NCI-H1092 (cell line): ENCODE measurements at regions not wholly inside any gene's neighbourhood (a gene's known extent, or its start where the extent isn't known, plus 50 kb on each side); places are given as distances from the start of the nearest gene placed in this dataset.

Experiments
- DNase-seq: peaks from one replicate; lab custom pipeline; 2025; lab: John Stamatoyannopoulos, UW

- DNase-seq = no peak
These were observed 933.7 kb upstream of the SLITRK5 start for GRCh38 chr13:86737334-86737932.

- no peak for DNase-seq
These were observed 929.3 kb upstream of the SLITRK5 start for GRCh38 chr13:86741762-86742285.

- no peak for DNase-seq
These were observed 913.8 kb upstream of the SLITRK5 start for GRCh38 chr13:86757236-86757978.

- DNase-seq = no peak
These were observed 913.1 kb upstream of the SLITRK5 start for GRCh38 chr13:86758116-86758515.

DNA sequence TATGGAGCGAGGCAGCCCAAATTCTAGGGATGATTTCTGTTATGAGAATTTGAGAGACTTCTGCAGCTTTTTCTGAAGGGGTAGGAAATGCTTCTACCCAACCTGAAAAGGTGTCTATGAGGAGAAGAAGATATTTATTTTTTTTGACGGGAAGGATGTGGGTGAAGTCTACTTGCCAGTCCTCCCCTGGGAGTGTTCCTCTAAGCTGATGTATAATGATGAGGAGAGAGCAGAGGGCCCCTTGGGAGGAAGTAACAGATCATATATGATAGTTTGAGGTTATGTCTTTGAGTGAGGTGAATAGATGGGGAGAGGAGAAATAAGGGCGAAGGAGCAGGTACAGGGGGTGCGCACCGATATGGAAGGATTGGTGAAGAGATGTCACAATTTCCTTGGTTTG, 910.6 kb upstream of the SLITRK5 start:
- no peak for DNase-seq

DNA sequence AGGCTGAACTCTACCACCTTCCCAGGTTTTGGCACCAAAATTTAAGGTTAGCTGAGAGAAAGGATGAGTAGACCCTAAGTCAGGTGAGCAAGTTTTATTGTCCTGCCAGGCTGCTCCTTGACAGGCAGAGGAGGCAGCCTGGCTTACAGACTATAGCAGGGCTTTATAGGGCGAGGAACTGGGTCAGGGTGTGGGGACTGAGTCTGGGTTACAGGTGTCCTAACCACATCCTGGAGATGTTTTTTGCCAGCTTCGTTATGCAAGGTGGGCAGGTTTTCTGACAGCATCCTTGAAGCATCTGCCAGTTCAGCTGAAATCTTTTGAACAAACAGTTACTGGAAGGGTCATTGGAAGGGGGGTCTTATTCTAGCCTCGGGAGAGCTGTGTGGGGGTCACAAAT, 905.7 kb upstream of the SLITRK5 start:
- DNase-seq = no peak

- no peak for DNase-seq
These were observed 882.6 kb upstream of the SLITRK5 start for GRCh38 chr13:86788616-86789015.

- DNase-seq = no peak
These were observed 879.0 kb upstream of the SLITRK5 start for GRCh38 chr13:86792153-86792651.

DNA sequence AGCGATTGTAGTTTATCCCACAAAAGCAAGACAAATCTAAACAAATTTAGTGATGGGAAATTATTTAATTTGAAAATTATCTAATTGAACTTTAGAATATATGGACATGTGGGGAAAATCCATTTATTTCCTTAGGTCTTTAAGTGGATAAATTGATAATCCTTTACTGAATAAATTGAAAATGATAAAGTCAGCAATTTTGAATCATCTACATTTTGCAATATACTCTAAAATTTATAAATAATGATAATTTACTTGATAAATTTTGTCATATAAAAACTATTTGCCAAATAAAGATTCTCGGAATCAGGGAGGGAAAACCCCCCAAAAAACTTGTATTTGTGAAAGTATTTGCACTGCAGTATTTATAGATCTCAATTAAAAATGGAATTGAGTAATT, 875.3 kb upstream of the SLITRK5 start:
- no peak for DNase-seq

- no peak for DNase-seq
These were observed 860.8 kb upstream of the SLITRK5 start for GRCh38 chr13:86810361-86810760.

DNA sequence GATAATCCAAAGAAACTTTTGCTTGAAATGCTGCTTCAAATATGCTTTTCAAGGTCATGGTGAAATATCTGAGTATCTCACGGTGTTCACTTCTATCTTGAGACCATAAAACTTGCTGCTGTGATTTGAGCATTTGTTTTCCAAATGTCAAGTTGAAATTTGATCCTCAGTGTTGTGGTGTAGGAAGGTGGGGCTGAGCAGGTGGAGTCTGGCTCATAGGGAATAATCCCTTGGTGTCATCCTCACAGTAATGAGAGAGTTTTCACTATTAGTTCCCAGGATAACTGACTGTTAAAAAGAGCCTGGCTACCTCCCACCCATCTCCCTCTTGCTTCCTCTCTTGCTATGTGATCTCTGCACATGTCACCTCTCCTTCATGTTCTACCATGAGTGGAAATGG, 858.0 kb upstream of the SLITRK5 start:
- no peak for DNase-seq

DNA sequence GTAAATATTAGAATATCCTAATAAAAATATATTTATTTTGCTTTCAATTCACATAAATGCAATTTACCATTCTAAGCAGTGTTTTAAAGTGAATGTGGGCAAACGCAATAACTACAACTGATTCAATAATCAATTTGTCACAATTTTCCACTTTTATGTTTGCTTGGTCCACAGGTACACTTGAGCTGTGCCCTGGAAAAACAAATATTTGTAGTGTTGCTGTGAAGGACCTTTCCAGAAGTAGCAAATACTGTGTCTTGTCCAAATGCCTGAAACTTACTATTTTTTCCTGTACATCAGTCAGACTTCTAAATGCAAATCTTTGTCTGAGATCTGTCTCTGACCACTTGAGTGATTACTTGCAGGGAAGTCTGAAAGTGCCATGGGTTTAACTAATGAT, 845.8 kb upstream of the SLITRK5 start:
- DNase-seq = no peak

GRCh38 chr13:86826232-86826631, 844.9 kb upstream of the SLITRK5 start:
- DNase-seq = no peak

GRCh38 chr13:86830046-86830445, 841.1 kb upstream of the SLITRK5 start:
- DNase-seq = no peak

- no peak for DNase-seq
These were observed 840.1 kb upstream of the SLITRK5 start for GRCh38 chr13:86831084-86831483.

GRCh38 chr13:86838411-86839120, 832.6 kb upstream of the SLITRK5 start:
- DNase-seq = no peak

DNA sequence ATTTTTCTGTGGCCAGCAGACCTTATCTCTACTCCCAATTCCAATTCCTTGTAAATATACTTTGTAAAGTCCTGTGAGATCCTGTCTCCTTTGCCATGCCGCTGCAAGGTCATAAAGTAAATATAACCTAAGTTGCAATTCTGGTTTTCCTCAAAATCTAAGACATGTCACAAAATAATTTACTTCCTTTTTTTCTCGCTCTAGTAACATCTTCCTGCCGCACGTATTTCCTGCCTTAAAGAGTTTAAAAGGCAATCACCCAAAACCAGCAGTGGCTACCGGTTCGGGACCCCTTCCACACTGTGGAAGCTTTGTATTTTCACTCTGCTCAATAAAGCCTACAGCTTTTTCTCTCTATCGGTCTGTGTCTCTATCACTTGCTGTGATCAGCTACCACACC, 832.0 kb upstream of the SLITRK5 start:
- DNase-seq = no peak

DNA sequence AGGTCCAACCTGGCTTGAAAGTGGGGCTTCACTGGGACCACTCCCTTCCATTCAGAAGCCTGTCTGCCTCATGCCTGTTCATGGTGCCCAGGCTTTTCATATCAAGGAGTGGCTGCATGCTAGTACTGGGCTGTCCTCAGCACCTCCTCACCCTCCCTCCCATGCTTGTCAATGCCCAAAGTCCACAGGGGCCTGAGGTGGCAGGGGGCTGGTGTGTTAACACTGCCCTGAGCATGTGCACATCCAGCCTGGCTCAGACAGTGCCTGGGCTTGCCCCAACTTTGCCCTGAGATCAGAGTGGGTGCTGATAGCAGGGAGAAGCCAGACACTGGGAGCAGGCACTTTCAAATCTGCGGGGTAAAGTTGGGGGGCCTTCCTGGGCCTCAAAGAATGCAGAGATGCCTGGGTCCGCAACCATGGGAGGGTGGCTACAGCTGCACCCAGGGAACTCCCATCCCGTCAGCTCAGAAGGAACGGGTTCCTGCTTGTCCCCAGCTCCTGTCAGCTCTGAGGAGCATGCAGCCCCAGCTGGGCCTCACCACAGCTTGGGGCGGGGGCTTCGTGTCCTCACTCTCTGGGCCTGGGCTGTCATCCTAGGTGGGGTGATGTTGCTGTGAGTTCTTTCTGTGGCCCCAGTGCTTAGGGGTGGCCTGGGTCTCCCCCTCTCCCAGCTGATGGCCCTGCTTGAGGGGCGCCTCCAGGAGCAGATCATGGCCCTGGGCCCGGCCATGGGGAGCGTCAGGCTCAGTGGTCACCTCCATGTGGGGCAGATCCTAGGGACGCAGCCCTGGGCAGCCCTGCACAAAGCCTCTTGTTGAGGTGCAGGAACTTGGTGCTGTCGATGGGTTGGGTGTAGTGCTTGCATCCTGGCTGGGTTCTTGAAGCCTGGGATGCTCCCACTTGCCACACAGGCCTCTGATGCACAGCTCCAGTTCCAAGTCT, 830.6 kb upstream of the SLITRK5 start:
- no peak for DNase-seq

GRCh38 chr13:86841264-86841663, 829.9 kb upstream of the SLITRK5 start:
- DNase-seq = no peak

DNA sequence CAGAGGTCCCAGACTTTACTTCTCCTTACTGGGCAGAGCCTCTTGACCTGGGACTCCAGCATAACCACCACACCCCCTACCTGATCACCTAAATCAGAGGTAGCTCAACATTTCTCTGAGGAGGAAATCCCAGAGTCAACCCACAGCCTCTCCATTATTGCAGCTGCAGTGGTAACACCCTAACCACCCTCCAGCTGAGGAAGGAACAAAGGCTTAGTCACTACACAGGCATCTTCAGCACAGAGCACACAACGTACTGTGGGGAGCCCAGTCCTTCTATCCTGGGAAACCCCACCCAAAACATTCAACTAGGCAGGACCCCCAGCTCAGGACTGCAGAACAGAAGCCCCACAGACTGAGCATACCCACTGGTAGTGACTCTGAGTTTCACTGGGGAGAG, 824.7 kb upstream of the SLITRK5 start:
- DNase-seq = no peak

DNA sequence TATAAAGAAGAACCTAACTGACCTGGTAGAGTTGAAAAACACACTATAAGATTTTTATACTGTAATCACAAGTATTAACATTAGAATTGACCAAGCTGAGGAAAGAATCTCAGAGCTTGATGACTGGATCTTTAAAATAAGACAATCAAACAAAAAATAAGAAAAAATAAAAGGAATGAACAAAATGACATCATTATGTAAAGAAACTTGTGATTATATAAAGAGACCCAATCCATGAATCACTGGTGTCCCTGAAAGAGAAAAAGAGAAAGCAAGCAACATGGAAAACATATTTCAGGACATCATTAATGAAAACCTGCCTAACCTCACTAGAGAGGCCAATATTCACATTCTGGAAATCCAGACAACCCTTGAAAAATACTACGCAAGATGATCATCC, 822.5 kb upstream of the SLITRK5 start:
- DNase-seq = no peak

- DNase-seq = no peak
These were observed 814.2 kb upstream of the SLITRK5 start for GRCh38 chr13:86856991-86857390.
